IPS-15b (cell line): ENCODE measurements at regions not wholly inside any gene's neighbourhood (a gene's known extent, or its start where the extent isn't known, plus 50 kb on each side); places are given as distances from the start of the nearest gene placed in this dataset.

Experiments used
- H3K27me3 ChIP-seq: one replicate; pipeline ENCODE4 v1.6.1; 2013; ENCODE audit warnings: low read length; ENCODE audit not compliant: control insufficient read depth, insufficient read depth
- H3K36me3 ChIP-seq: one replicate; pipeline ENCODE4 v1.6.1; 2013; ENCODE audit warnings: low read length; ENCODE audit not compliant: control insufficient read depth, insufficient read depth
- H3K4me1 ChIP-seq: one replicate; pipeline ENCODE4 v1.6.1; 2013; ENCODE audit warnings: mild to moderate bottlenecking, low read length; ENCODE audit not compliant: control insufficient read depth, insufficient read depth
- H3K4me3 ChIP-seq: one replicate; pipeline ENCODE4 v1.5.1; 2013; ENCODE audit warnings: low read depth, low read length
- H3K9ac ChIP-seq: one replicate; pipeline ENCODE4 v1.6.1; 2013; ENCODE audit warnings: low read depth, mild to moderate bottlenecking, low read length
- H3K9me3 ChIP-seq: one replicate; pipeline ENCODE4 v1.6.1; 2013; ENCODE audit warnings: mild to moderate bottlenecking, low read length; ENCODE audit not compliant: control insufficient read depth, insufficient read depth

DNA sequence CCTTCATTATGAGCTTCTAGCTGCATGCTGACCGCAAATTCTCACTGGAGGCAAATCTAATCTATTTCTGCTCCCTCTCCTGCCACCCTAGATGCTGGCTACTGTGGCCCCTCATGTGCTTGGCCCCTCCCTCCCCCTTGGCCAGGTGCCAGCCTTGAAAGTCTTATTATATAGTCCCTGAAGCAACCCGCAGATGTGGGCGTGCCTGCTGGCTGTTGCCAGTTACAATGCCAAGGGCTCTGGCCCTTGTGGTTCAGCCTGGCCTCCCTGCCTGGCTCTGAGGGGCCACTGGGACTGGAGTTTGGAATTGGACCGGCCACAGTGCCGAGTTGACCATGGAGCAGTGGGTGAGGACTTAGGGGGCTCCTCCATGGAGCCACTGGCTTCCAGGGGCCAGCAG lies 78.9 kb upstream of the ACTRT2 start:
- no peak overlapping the region for H3K4me3 ChIP-seq
- H3K9ac ChIP-seq = no peak overlapping the region
- H3K27me3 ChIP-seq = no peaks in the 10 kb centered on the region
- H3K9me3 ChIP-seq = peaks cover 9% of the 10 kb centered on the region
- H3K4me1 ChIP-seq = no peaks in the 10 kb centered on the region
- peaks cover 3% of the 10 kb centered on the region for H3K36me3 ChIP-seq

DNA sequence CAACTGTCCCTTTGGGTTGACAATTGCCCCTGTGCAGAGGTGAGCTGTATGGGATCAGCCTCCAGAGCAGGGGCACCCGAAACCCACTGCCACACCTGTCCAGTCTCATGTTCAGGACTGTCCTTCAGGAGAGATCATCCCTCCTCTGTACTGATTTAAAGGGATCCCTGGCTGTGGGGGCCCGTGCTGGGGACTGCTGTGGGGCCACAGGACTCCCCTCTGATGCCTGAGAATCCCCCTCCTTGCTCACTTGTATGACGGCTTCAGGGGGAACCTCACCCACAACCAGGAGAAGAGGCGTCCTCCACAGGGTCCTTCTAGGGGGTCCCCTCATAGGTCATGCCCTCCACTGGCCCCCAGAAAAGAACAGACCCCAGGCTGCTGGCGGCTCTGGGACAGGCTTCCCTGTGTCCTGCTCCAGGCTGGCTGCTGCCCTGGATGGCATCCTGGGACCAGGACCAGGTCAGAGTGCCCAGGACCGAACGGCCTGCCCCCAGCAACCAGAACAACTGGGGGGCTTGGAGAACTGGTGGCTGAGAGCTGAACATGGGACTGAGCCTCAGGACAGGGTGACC lies 77.5 kb upstream of the ACTRT2 start:
- Histone ChIP-seq H3K9me3 (peaks cover 7% of the 10 kb centered on the region), H3K9ac (no peak overlapping the region)

DNA sequence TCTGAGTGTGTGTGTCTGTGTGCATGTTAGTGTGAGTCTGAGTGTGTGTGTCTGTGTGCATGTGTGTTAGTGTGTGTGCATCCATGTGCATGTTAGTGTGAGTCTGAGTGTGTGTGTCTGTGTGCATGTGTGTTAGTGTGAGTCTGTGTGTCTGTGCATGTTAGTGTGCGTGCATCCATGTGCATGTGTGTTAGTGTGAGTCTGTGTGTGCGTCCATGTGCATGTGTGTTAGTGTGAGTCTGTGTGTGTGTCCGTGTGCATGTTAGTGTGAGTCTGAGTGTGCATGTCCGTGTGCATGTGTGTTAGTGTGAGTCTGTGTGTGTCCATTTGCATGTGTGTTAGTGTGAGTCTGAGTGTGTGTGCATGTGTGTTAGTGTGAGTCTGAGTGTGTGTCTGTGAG lies 76.6 kb upstream of the ACTRT2 start:
- Histone ChIP-seq H3K9ac (no peak overlapping the region), H3K4me1 (no peaks in the 10 kb centered on the region), H3K36me3 (no peaks in the 10 kb centered on the region), H3K9me3 (peaks cover 6% of the 10 kb centered on the region), H3K4me3 (no peak overlapping the region), H3K27me3 (no peaks in the 10 kb centered on the region)

More for the DNA sequence above, 77.5 kb upstream of the ACTRT2 start:
- H3K4me1 ChIP-seq = no peaks in the 10 kb centered on the region
- no peaks in the 10 kb centered on the region for H3K27me3 ChIP-seq
- no peak overlapping the region for H3K4me3 ChIP-seq
- H3K36me3 ChIP-seq = no peaks in the 10 kb centered on the region

DNA sequence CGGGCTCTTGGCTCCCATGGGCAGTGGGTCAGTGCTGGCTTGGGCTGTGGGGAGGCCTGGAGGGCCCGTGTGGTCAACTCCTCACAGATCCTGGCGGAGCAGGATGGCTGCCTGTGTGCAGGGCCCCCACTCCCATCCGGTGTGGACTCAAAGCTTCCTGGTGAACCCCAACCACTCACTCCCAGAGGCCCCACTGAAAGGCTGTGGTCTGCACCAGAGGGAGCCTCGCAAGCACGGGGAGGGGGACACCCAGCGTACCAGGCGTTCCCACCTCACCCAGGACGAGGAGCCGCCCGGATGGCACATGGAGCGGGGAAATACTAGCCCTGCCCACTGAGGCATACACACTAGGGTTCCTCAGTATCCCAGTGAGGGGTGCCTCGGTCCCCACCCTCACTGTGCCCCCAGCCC lies 75.4 kb upstream of the ACTRT2 start:
- no peaks in the 10 kb centered on the region for H3K4me1 ChIP-seq
- H3K4me3 ChIP-seq = no peak overlapping the region
- H3K9me3 ChIP-seq = peaks cover 6% of the 10 kb centered on the region
- no peak overlapping the region for H3K9ac ChIP-seq
- no peaks in the 10 kb centered on the region for H3K36me3 ChIP-seq
- H3K27me3 ChIP-seq = no peaks in the 10 kb centered on the region

DNA sequence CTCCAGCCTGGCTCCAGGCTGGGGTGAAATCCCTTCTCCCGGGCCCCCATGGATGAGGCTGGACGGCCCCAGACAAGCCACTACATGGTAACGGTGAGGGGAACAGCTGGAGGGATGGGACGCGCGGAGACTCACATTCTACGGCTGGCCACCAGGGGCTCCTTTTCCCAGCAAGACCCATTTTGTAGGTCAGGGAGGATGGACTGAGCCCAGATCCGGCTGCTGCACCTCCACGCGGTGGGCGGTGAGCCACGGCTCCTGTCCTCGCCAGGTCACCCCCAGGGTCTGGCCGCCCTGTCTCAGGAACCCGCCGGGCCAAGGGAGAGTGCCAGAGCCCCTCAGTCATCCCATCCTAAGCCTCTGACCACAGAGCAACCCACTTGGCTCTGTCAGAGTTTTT lies 75.0 kb upstream of the ACTRT2 start:
- Histone ChIP-seq H3K4me3 (no peak overlapping the region), H3K36me3 (no peaks in the 10 kb centered on the region), H3K4me1 (no peaks in the 10 kb centered on the region), H3K9me3 (peaks cover 6% of the 10 kb centered on the region), H3K9ac (no peak overlapping the region), H3K27me3 (no peaks in the 10 kb centered on the region)

DNA sequence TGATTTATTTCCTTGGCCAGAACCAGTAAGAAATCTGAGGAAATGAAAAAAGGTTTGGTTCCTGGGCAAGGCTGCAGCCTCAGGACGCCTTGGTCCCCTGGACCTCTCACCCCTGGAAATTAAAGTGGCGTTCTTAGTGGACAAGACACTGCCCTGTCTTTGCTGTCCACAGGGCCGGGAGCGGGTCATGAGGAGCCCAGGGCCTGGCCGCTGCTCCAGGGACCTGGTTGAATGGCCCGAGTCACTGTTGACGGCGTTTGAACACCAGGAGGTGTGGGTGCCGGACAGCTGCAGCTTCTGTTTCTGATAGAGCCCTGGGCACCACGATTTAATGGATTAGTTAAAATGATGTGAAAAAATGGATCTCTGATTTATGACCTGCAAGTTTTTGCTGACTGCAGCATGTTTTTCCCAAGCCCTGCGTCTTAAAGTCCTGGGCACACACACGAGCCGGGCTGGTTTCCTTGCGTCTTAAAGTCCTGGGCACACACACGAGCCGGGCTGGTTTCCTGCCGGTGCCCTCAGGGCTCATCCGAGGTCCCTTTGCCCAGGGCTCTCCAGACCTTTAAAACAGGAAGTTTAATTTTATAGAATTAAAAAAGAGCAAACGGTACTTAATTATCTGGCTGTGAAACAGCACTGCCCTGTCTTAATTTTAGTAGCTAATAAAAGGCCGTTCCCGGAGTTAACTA lies 74.1 kb upstream of the ACTRT2 start:
- no peaks in the 10 kb centered on the region for H3K27me3 ChIP-seq
- H3K9me3 ChIP-seq = peaks cover 4% of the 10 kb centered on the region
- H3K4me3 ChIP-seq = no peak overlapping the region
- no peaks in the 10 kb centered on the region for H3K4me1 ChIP-seq
- H3K36me3 ChIP-seq = no peaks in the 10 kb centered on the region
- no peak overlapping the region for H3K9ac ChIP-seq

DNA sequence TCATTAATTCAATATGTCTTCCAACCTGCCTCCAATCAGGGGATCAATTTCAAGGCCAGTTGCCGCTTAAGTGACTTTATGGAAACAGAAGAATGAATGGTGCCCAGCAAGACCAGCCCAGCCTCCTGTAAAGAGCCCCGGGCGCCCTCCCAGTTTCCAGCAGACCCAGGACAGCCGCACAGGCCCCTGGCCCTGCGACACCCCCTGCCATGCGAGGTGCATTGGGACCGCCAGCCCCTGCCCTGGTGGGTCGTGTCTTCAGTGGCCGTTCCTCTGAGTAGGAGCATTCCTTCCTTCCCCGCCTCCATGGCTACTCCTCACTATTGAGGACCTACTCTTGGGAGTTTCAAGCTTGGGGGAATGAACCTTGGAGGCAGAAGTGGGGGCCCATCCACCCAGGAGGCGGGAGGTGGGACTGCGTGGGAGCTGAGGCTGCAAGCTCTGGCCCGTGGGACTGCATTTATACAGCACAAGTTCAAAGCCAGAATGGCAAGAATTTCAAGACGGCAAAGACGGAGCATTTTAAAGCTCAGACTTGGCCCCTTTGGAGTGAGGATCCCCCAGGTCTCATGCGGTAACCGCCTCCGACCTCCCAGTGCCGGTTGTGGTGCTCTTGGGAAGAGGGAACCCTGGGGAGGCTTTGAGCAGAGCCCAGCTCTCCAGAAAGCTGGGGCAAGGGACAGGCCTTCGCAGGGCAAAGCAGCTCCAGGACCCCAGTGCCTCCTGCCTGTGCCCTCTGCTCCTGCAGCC lies 73.1 kb upstream of the ACTRT2 start:
- Histone ChIP-seq H3K4me3 (no peak overlapping the region), H3K9me3 (no peaks in the 10 kb centered on the region), H3K4me1 (no peaks in the 10 kb centered on the region), H3K9ac (no peak overlapping the region), H3K27me3 (no peaks in the 10 kb centered on the region), H3K36me3 (no peaks in the 10 kb centered on the region)

DNA sequence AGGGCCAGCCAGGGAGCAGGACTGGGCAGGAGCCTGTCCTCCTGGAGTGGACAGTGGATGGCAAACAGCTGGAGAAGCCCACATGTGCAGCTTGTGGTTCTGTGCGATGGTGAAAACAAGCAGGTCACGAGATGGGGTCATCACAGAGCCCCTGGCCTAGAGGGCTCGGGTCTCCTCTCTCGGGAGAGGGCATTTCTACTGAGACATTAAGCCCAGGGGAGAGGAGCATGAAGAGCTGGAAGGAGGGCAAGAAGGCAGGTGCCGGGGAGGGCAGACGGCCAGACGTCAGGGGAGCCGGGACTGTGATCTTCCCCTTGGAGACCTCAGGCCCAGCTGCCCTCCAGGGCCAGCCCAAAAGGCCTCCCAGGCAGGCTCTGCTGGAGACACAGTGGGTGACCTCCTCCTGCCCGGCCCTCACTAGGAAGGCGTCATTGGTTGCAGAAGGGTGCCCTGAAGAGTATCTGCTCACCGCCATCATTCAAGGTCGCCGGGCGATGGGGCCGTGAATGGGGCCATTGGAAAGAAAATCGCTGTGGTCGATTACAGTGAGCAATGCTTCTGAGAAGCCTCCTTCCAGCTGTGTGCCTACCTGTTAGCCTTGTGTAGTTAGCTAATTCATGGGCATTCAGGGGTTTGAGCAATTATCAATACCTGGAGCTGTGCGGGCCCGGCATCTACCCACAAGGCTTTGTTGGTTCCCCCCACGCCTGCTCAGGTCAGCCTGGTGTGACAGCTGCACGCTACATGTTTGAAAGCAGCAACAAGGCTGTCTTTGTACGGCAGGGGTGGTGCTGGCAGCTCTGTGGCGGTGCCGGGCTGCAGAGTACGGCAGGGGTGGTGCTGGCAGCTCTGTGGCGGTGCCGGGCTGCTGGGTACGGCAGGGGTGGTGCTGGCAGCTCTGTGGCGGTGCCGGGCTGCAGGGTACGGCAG lies 72.3 kb upstream of the ACTRT2 start:
- H3K9ac ChIP-seq = no peak overlapping the region
- H3K4me1 ChIP-seq = no peaks in the 10 kb centered on the region
- H3K36me3 ChIP-seq = no peaks in the 10 kb centered on the region
- H3K9me3 ChIP-seq = no peaks in the 10 kb centered on the region
- no peaks in the 10 kb centered on the region for H3K27me3 ChIP-seq
- H3K4me3 ChIP-seq = no peak overlapping the region

DNA sequence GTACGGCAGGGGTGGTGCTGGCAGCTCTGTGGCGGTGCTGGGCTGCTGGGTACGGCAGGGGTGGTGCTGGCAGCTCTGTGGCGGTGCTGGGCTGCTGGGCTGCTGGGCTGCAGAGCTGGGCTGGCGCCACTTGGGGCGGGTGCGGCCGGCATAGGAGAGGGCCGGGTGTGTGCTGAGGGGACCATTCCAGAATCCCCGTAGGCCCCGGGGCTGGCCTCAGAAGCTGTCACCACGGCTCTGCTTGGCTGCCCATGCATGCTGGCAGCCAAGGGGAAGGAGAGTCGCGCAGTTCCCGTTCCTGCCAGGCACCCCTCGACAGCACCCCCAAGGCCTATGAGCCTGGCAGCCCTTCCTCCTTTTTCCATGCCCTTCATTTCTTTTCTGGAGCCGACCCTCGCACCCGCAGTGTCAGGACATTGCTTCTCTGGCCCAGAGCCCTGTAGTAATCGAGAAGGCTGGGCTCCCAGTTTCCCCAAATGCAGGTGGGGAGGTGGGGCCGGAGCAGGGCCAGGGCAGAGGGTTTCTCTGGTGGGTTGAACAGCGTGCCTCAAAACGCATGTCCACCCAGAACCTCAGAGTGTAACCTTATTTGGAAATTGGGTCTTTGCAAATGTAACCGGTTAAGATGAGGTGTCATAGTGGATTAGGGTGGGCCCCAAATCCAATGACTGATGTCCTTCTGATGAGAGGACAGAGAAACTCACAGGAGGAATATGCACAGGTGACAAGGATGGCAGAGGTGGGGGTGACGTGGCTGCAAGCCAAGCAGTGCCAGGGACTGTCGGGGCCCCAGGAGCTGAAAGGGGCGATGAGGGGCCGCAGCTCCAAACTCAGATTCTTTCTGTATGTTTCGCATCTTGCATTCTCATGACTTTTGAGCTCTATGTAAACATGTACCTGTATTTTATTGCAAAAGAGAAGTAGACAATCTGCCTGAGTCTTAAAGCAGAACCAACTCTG lies 71.0 kb upstream of the ACTRT2 start:
- H3K4me1 ChIP-seq = no peaks in the 10 kb centered on the region
- no peaks in the 10 kb centered on the region for H3K27me3 ChIP-seq
- H3K9me3 ChIP-seq = no peaks in the 10 kb centered on the region
- no peaks in the 10 kb centered on the region for H3K36me3 ChIP-seq
- no peak overlapping the region for H3K4me3 ChIP-seq
- no peak overlapping the region for H3K9ac ChIP-seq

DNA sequence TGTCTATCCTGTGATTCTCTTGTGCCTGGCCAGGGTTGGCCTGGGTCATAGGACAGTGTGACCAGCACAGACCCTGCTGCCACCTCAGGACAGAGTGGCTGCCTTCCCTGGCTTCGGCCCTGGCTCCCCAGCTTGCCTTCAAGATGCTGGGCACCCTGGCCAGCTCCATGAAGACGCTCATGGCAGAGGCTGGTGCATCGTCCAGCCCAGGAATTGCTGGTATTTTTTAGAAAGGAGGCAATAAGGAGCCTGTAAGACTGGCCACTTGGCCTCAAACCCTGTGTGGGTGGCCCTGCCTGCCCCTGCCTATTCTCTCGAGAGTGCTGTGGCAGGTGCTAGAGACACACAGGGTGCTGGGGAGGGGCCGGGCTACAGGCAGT lies 70.4 kb upstream of the ACTRT2 start:
- no peaks in the 10 kb centered on the region for H3K9me3 ChIP-seq
- no peaks in the 10 kb centered on the region for H3K27me3 ChIP-seq
- H3K4me3 ChIP-seq = no peak overlapping the region
- H3K4me1 ChIP-seq = no peaks in the 10 kb centered on the region
- H3K9ac ChIP-seq = no peak overlapping the region
- no peaks in the 10 kb centered on the region for H3K36me3 ChIP-seq

DNA sequence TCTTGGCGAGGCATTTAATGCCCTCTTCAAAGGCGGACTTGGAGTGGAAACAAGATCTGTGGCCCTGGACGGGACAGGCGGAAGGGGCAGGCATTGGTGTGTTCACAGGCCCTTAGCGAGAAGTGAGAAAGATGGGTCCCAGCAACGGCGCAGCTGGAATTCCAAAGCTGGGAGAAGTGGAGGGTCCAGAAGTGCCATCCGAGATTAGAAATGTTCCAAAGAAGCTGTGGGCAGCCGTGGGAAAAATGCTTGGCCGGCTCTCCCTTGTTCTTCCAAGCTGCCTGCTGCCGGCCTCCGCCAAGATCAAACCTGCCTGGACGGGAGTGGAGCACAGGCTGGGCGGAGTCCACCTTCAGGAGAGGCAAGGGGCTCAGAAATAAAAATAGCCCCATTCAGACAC lies 69.4 kb upstream of the ACTRT2 start:
- Histone ChIP-seq H3K9me3 (no peaks in the 10 kb centered on the region), H3K4me3 (no peak overlapping the region), H3K36me3 (no peaks in the 10 kb centered on the region), H3K4me1 (no peaks in the 10 kb centered on the region), H3K27me3 (no peaks in the 10 kb centered on the region), H3K9ac (no peak overlapping the region)
